A673 (cell line): ENCODE measurements at regions not wholly inside any gene's neighbourhood (a gene's known extent, or its start where the extent isn't known, plus 50 kb on each side); places are given as distances from the start of the nearest gene placed in this dataset.

Source experiments
- EZH2 ChIP-seq: fragments of 200-600 bp; sonication (generic); IDR thresholded peaks from 2 replicates; pipeline ENCODE4 v1.6.1; 2017; ENCODE audit warnings: borderline replicate concordance, low read depth, mild to moderate bottlenecking, mixed read lengths, antibody characterized with exemption, low read length; ENCODE audit not compliant: poor library complexity, severe bottlenecking
- TF ChIP-seq, protein P1 (sequence below): fragments of 300-800, 200-600 bp; sonication (generic); conservative IDR thresholded peaks from 2 replicates; pipeline ENCODE4 v1.5.1; 2017; ENCODE audit warnings: low read depth, mild to moderate bottlenecking, antibody characterized with exemption, low read length, moderate library complexity, mixed read lengths

DNA sequence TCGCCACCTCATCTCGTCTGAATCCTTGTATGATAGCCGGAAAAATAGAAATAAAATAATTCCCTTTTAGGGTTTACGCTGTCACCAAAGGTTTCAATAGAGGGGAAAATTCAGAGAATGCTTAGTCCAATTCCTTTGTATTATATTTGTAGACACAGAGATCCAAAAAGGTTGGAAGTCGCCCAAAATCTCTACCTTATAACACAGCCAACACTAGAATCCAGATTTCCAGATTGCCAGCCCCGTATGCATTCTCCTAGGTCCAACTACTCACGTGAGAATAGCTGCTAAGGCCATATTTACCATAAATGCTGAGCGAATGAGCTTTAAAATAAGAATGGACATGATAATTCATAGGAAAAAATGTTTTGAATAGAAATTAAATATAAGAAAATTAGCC, 124.5 kb downstream of the KCNK1 start:
- TF ChIP-seq, protein P1, sequence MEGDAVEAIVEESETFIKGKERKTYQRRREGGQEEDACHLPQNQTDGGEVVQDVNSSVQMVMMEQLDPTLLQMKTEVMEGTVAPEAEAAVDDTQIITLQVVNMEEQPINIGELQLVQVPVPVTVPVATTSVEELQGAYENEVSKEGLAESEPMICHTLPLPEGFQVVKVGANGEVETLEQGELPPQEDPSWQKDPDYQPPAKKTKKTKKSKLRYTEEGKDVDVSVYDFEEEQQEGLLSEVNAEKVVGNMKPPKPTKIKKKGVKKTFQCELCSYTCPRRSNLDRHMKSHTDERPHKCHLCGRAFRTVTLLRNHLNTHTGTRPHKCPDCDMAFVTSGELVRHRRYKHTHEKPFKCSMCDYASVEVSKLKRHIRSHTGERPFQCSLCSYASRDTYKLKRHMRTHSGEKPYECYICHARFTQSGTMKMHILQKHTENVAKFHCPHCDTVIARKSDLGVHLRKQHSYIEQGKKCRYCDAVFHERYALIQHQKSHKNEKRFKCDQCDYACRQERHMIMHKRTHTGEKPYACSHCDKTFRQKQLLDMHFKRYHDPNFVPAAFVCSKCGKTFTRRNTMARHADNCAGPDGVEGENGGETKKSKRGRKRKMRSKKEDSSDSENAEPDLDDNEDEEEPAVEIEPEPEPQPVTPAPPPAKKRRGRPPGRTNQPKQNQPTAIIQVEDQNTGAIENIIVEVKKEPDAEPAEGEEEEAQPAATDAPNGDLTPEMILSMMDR, result no peak
- TF ChIP-seq EZH2, result no peak
